Endothelial cell of umbilical vein (primary cell): ENCODE measurements at regions not wholly inside any gene's neighbourhood (a gene's known extent, or its start where the extent isn't known, plus 50 kb on each side); places are given as distances from the start of the nearest gene placed in this dataset.

Experiments
- BruUV-seq: library from RNA; stranded (reverse); fragments of 400-500 nt; replicated peaks from 2 replicates; lab custom pipeline; 2021; lab: Mats Ljungman, UMichigan
- CTCF ChIA-PET: fragments of 300-600, 350-600 bp; sonication (Branson Sonifier 250); formaldehyde crosslinking; loops from one replicate; lab custom pipeline; 2021; ENCODE audit warnings: antibody characterized with exemption, inconsistent platforms; lab: Charles Lee
- POLR2A ChIA-PET: fragments of 300-600, 350-600 bp; sonication (Branson Sonifier 250); formaldehyde crosslinking; loops from one replicate; lab custom pipeline; 2021; ENCODE audit warnings: antibody characterized with exemption, inconsistent platforms; lab: Charles Lee
- DNase-seq: peaks from one replicate; pipeline ENCODE4 v3.0.0-alpha.2; 2011; ENCODE audit warnings: low read depth, low spot score
- FAIRE-seq: peaks from 2 replicates; lab custom pipeline; 2011; peaks lifted over from hg19 to GRCh38; lab: Jason Lieb, UNC
- H2AFZ ChIP-seq: 2 replicates; pipeline ENCODE4 v1.6.0; 2012; ENCODE audit warnings: low read depth, low read length, control low read depth, inconsistent platforms
- H3K27ac ChIP-seq: 2 replicates; pipeline ENCODE4 v1.5.1; 2011; ENCODE audit warnings: low read depth, mild to moderate bottlenecking, control low read depth, low read length, moderate library complexity; ENCODE audit not compliant: insufficient read depth
- H3K27me3 ChIP-seq, 2 experiments: 2 replicates each; pipeline versions ENCODE4 v1.6.0 to v1.6.1; 2011; ENCODE audit warnings: low read length in 2 of 2, mixed read lengths in 1 of 2; ENCODE audit not compliant: control insufficient read depth in 2 of 2, insufficient read depth in 2 of 2
- H3K36me3 ChIP-seq, 2 experiments: 2 replicates in 1 of 2; 3 replicates in 1 of 2; pipeline ENCODE4 v1.5.1; 2011; ENCODE audit warnings: low read length in 2 of 2, mild to moderate bottlenecking in 1 of 2, moderate library complexity in 1 of 2; ENCODE audit not compliant: control insufficient read depth in 2 of 2, insufficient read depth in 2 of 2; ENCODE audit errors: extremely low read depth in 1 of 2
- H3K4me1 ChIP-seq: 3 replicates; pipeline ENCODE4 v1.5.1; 2011; ENCODE audit warnings: mild to moderate bottlenecking, low read length; ENCODE audit not compliant: control insufficient read depth, insufficient read depth; ENCODE audit errors: extremely low read depth
- H3K4me2 ChIP-seq: 2 replicates; pipeline ENCODE4 v1.6.1; 2011; ENCODE audit warnings: low read length, control low read depth, mixed read lengths; ENCODE audit not compliant: insufficient read depth
- H3K4me3 ChIP-seq, 3 experiments: fragments of 200-600 bp in 1 of 3; sonication (generic), shearing (Covaris generic) in 1 of 3; replicated peaks in 1 of 3; 2 replicates each; pipeline ENCODE4 v1.5.1; 2011 to 2016; ENCODE audit warnings: control low read depth in 3 of 3, low read length in 3 of 3, mild to moderate bottlenecking in 2 of 3, inconsistent platforms in 1 of 3, low read depth in 1 of 3, moderate library complexity in 1 of 3; ENCODE audit not compliant: insufficient read depth in 1 of 3
- H3K79me2 ChIP-seq: 2 replicates; pipeline ENCODE4 v1.6.0; 2012; ENCODE audit warnings: low read length, inconsistent platforms; ENCODE audit not compliant: control insufficient read depth, insufficient read depth
- H3K9ac ChIP-seq: replicated peaks from 2 replicates; pipeline ENCODE3; 2011; ENCODE audit warnings: low read length, control low read depth; ENCODE audit not compliant: insufficient read depth; ENCODE audit errors: extremely low read depth
- H3K9me1 ChIP-seq: replicated peaks from 3 replicates; pipeline ENCODE4 v1.6.0; 2011; ENCODE audit warnings: mild to moderate bottlenecking, low read length; ENCODE audit not compliant: control insufficient read depth, insufficient read depth; ENCODE audit errors: extremely low read depth
- H3K9me3 ChIP-seq: replicated peaks from 2 replicates; pipeline ENCODE4 v1.5.1; 2012; ENCODE audit warnings: low read length, inconsistent platforms; ENCODE audit not compliant: control insufficient read depth, insufficient read depth
- H4K20me1 ChIP-seq: replicated peaks from 2 replicates; pipeline ENCODE3; 2011; ENCODE audit warnings: mild to moderate bottlenecking, low read length; ENCODE audit not compliant: control insufficient read depth, insufficient read depth; ENCODE audit errors: extremely low read depth
- EZH2 ChIP-seq: IDR thresholded peaks from 2 replicates; pipeline ENCODE4 v1.6.1; 2012; ENCODE audit warnings: borderline replicate concordance, low read depth, mild to moderate bottlenecking, moderate library complexity, low read length, inconsistent platforms; ENCODE audit not compliant: severe bottlenecking
- FOS ChIP-seq: IDR thresholded peaks from 2 replicates; pipeline ENCODE4 v1.6.1; 2011; ENCODE audit warnings: mild to moderate bottlenecking, low read length, moderate library complexity, borderline replicate concordance; ENCODE audit not compliant: insufficient read depth
- GATA2 ChIP-seq: IDR thresholded peaks from 2 replicates; pipeline ENCODE4 v1.7.0; 2011; ENCODE audit warnings: low read depth, mild to moderate bottlenecking, moderate library complexity, mixed read lengths, low read length; ENCODE audit not compliant: insufficient read length, insufficient read depth
- JUN ChIP-seq: IDR thresholded peaks from 2 replicates; pipeline ENCODE4 v1.6.1; 2011; ENCODE audit warnings: borderline replicate concordance, low read depth; ENCODE audit not compliant: insufficient read length, insufficient read depth
- MAX ChIP-seq: IDR thresholded peaks from 2 replicates; pipeline ENCODE4 v1.6.1; 2011; ENCODE audit not compliant: insufficient read depth, insufficient read length
- MYC ChIP-seq: IDR thresholded peaks from one replicate; pipeline ENCODE4 v1.6.1; 2011; ENCODE audit warnings: mild to moderate bottlenecking, low read depth, low read length
- POLR2A ChIP-seq: IDR thresholded peaks from 2 replicates; pipeline ENCODE4 v1.6.1; 2012; ENCODE audit warnings: low read depth, mild to moderate bottlenecking, control low read depth, low read length
- POLR2AphosphoS5 ChIP-seq: IDR thresholded peaks from 2 replicates; pipeline ENCODE4 v1.6.1; 2012; ENCODE audit warnings: low read depth, mild to moderate bottlenecking, control low read depth, low read length, moderate library complexity; ENCODE audit not compliant: insufficient read depth
- dilution Hi-C: fragments of 300-500 bp; cut with MboI; formaldehyde crosslinking; loops from one replicate; pipeline ENCODE4 v1.15.0; 2019; ENCODE audit warnings: low sequenced_read_pairs; ENCODE audit not compliant: extremely low pct_ligation_motif_present
- intact Hi-C: fragments of 100-400 bp; cut with micrococcal nuclease; formaldehyde crosslinking; loops from one replicate; pipeline ENCODE4 v1.10.0; 2022
- TF ChIP-seq, protein P1 (sequence below), 2 donors: IDR thresholded peaks; 1 replicate in 1 of 2; 2 replicates in 1 of 2; pipeline ENCODE4 v1.5.1; 2011; ENCODE audit warnings: low read length in 2 of 2, mild to moderate bottlenecking in 2 of 2, moderate library complexity in 2 of 2, control low read depth in 1 of 2, inconsistent platforms in 1 of 2, low read depth in 1 of 2; ENCODE audit not compliant: insufficient read depth in 1 of 2; ENCODE audit errors: extremely low read depth in 1 of 2

GRCh38 chr1:199959775-199960110 is 67.8 kb upstream of the NR5A2 start:
- FAIRE-seq (no peak), DNase-seq (no peak)
- Histone ChIP-seq H4K20me1 (no peaks in the 10 kb centered on the region), H3K36me3 (no peaks in the 10 kb centered on the region), H3K79me2 (no peaks in the 10 kb centered on the region), H3K27ac (no peak overlapping the region), H3K9ac (no peak overlapping the region), H3K4me1 (no peaks in the 10 kb centered on the region), H3K27me3 (no peaks in the 10 kb centered on the region), H3K4me2 (no peak overlapping the region), H3K9me1 (no peaks in the 10 kb centered on the region), H3K4me3 (no peak overlapping the region), H2AFZ (no peak overlapping the region), H3K9me3 (no peaks in the 10 kb centered on the region)
- CTCF ChIA-PET: interaction anchor here (0.6 kb wide), 1 partner anchor 12 kb away, joined by 4 read pairs; no protein-coding TSS in a partner anchor
- dilution Hi-C loops: no loop called here
- no TSS peak for BruUV-seq
- TF ChIP-seq POLR2AphosphoS5 (no peak), MAX (no peak), GATA2 (no peak), FOS (no peak), MYC (no peak), JUN (no peak), POLR2A (no peak), EZH2 (no peak)
- TF ChIP-seq, protein P1, sequence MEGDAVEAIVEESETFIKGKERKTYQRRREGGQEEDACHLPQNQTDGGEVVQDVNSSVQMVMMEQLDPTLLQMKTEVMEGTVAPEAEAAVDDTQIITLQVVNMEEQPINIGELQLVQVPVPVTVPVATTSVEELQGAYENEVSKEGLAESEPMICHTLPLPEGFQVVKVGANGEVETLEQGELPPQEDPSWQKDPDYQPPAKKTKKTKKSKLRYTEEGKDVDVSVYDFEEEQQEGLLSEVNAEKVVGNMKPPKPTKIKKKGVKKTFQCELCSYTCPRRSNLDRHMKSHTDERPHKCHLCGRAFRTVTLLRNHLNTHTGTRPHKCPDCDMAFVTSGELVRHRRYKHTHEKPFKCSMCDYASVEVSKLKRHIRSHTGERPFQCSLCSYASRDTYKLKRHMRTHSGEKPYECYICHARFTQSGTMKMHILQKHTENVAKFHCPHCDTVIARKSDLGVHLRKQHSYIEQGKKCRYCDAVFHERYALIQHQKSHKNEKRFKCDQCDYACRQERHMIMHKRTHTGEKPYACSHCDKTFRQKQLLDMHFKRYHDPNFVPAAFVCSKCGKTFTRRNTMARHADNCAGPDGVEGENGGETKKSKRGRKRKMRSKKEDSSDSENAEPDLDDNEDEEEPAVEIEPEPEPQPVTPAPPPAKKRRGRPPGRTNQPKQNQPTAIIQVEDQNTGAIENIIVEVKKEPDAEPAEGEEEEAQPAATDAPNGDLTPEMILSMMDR (IDR thresholded peaks at IDR 0.05; ENCODE audit: extremely low read depth in 1 of 2, insufficient read depth in 1 of 2, low read depth in 1 of 2, low read length in 2 of 2): no peak
- intact Hi-C loops: no loop called here
- POLR2A ChIA-PET: no interaction called here
